Duodenal mucosa (tissue), 2 donors: ENCODE measurements at regions not wholly inside any gene's neighbourhood (a gene's known extent, or its start where the extent isn't known, plus 50 kb on each side); places are given as distances from the start of the nearest gene placed in this dataset.

Source experiments
- H3K27ac ChIP-seq: one replicate; pipeline ENCODE4 v1.7.0; 2013; ENCODE audit warnings: low read depth, low read length
- H3K27me3 ChIP-seq, 2 donors: one replicate each; pipeline ENCODE4 v1.7.0; 2013; ENCODE audit warnings: low read length in 2 of 2, control low read depth in 1 of 2; ENCODE audit not compliant: insufficient read depth in 2 of 2, control insufficient read depth in 1 of 2
- H3K36me3 ChIP-seq, 2 donors: one replicate each; pipeline ENCODE4 v1.7.0; 2013; ENCODE audit warnings: low read length in 2 of 2, control low read depth in 1 of 2; ENCODE audit not compliant: insufficient read depth in 2 of 2, control insufficient read depth in 1 of 2
- H3K4me1 ChIP-seq, 2 donors: one replicate each; pipeline ENCODE4 v1.7.0; 2013; ENCODE audit warnings: low read length in 2 of 2, control low read depth in 1 of 2; ENCODE audit not compliant: insufficient read depth in 2 of 2, control insufficient read depth in 1 of 2
- H3K4me3 ChIP-seq, 2 donors: one replicate each; pipeline ENCODE4 v1.7.0; 2013; ENCODE audit warnings: low read length in 2 of 2, low read depth in 1 of 2
- H3K9ac ChIP-seq, 2 donors: one replicate each; pipeline ENCODE4 v1.7.0; 2013; ENCODE audit warnings: low read length in 2 of 2, low read depth in 1 of 2
- H3K9me3 ChIP-seq, 2 donors: one replicate each; pipeline ENCODE4 v1.7.0; 2013; ENCODE audit warnings: low read length in 2 of 2, control low read depth in 1 of 2; ENCODE audit not compliant: control insufficient read depth in 1 of 2

- Histone ChIP-seq H3K36me3 (no peaks in the 10 kb centered on the region), H3K9me3 (no peaks in the 10 kb centered on the region), H3K27ac (no peak overlapping the region), H3K27me3 (no peaks in the 10 kb centered on the region), H3K9ac (peak overlapping the region in 1 of 2 donors; percentile 7), H3K4me3 (no peak overlapping the region), H3K4me1 (peaks cover 0 to 10% of the 10 kb centered on the region in 2 donors)
These were observed 121.2 kb upstream of the BTN3A2 start for GRCh38 chr6:26243752-26244151.

GRCh38 chr6:26246058-26246457 is 118.9 kb upstream of the BTN3A2 start:
- H3K9ac ChIP-seq = no peak overlapping the region
- H3K4me1 ChIP-seq = peaks cover 0 to 10% of the 10 kb centered on the region in 2 donors
- no peaks in the 10 kb centered on the region for H3K27me3 ChIP-seq
- no peak overlapping the region for H3K4me3 ChIP-seq
- no peak overlapping the region for H3K27ac ChIP-seq
- H3K9me3 ChIP-seq = no peaks in the 10 kb centered on the region
- H3K36me3 ChIP-seq = no peaks in the 10 kb centered on the region

- Histone ChIP-seq H3K4me1 (peaks cover 0 to 10% of the 10 kb centered on the region in 2 donors), H3K9ac (no peak overlapping the region), H3K27ac (no peak overlapping the region), H3K36me3 (no peaks in the 10 kb centered on the region), H3K4me3 (no peak overlapping the region), H3K27me3 (no peaks in the 10 kb centered on the region), H3K9me3 (no peaks in the 10 kb centered on the region)
These were observed 118.4 kb upstream of the BTN3A2 start for GRCh38 chr6:26246553-26246952.

- peak overlapping the region; percentile 94 for H3K27ac ChIP-seq
- H3K9me3 ChIP-seq = no peaks in the 10 kb centered on the region
- peak overlapping the region; percentile 69 to 94 for H3K9ac ChIP-seq
- H3K36me3 ChIP-seq = no peaks in the 10 kb centered on the region
- peak overlapping the region; percentile 85 to 88 for H3K4me3 ChIP-seq
- no peaks in the 10 kb centered on the region for H3K27me3 ChIP-seq
- H3K4me1 ChIP-seq = peaks cover 2 to 5% of the 10 kb centered on the region in 2 donors
These were observed 115.4 kb upstream of the BTN3A2 start for GRCh38 chr6:26249707-26249956.

- peak overlapping the region; percentile 94 for H3K27ac ChIP-seq
- H3K27me3 ChIP-seq = no peaks in the 10 kb centered on the region
- no peaks in the 10 kb centered on the region for H3K9me3 ChIP-seq
- peak overlapping the region; percentile 69 to 94 for H3K9ac ChIP-seq
- peaks cover 5 to 7% of the 10 kb centered on the region in 2 donors for H3K4me1 ChIP-seq
- H3K4me3 ChIP-seq = peak overlapping the region; percentile 85 to 88
- no peaks in the 10 kb centered on the region for H3K36me3 ChIP-seq
These were observed 114.9 kb upstream of the BTN3A2 start for GRCh38 chr6:26249957-26250697.

- H3K4me1 ChIP-seq = peaks cover 5 to 9% of the 10 kb centered on the region in 2 donors
- H3K27me3 ChIP-seq = no peaks in the 10 kb centered on the region
- no peaks in the 10 kb centered on the region for H3K9me3 ChIP-seq
- no peaks in the 10 kb centered on the region for H3K36me3 ChIP-seq
- H3K4me3 ChIP-seq = peak overlapping the region; percentile 85 to 88
- H3K27ac ChIP-seq = peak overlapping the region; percentile 94
- peak overlapping the region; percentile 69 to 94 for H3K9ac ChIP-seq
These were observed 114.3 kb upstream of the BTN3A2 start for GRCh38 chr6:26250698-26251044.

GRCh38 chr6:26251354-26252076 is 113.5 kb upstream of the BTN3A2 start:
- H3K27ac ChIP-seq = peak overlapping the region; percentile 82
- H3K4me3 ChIP-seq = peak overlapping the region; percentile 67 to 85
- peak overlapping the region; percentile 83 to 88 for H3K9ac ChIP-seq
- H3K27me3 ChIP-seq = no peaks in the 10 kb centered on the region
- no peaks in the 10 kb centered on the region for H3K9me3 ChIP-seq
- H3K36me3 ChIP-seq = no peaks in the 10 kb centered on the region
- peaks cover 5 to 9% of the 10 kb centered on the region in 2 donors for H3K4me1 ChIP-seq

- no peaks in the 10 kb centered on the region for H3K9me3 ChIP-seq
- H3K4me3 ChIP-seq = peak overlapping the region; percentile 67 to 85
- no peaks in the 10 kb centered on the region for H3K36me3 ChIP-seq
- H3K4me1 ChIP-seq = peaks cover 9% of the 10 kb centered on the region in 2 donors
- peak overlapping the region; percentile 82 for H3K27ac ChIP-seq
- peak overlapping the region; percentile 83 to 88 for H3K9ac ChIP-seq
- no peaks in the 10 kb centered on the region for H3K27me3 ChIP-seq
These were observed 112.9 kb upstream of the BTN3A2 start for GRCh38 chr6:26252077-26252472.

- peak overlapping the region in 1 of 2 donors; percentile 16 for H3K9ac ChIP-seq
- H3K4me3 ChIP-seq = peak overlapping the region; percentile 6
- peaks cover 9% of the 10 kb centered on the region in 2 donors for H3K4me1 ChIP-seq
- H3K36me3 ChIP-seq = no peaks in the 10 kb centered on the region
- no peaks in the 10 kb centered on the region for H3K9me3 ChIP-seq
- H3K27ac ChIP-seq = no peak overlapping the region
- H3K27me3 ChIP-seq = no peaks in the 10 kb centered on the region
These were observed 110.3 kb upstream of the BTN3A2 start for GRCh38 chr6:26254724-26255123.

- Histone ChIP-seq H3K9me3 (no peaks in the 10 kb centered on the region), H3K27me3 (no peaks in the 10 kb centered on the region), H3K4me3 (peak overlapping the region; percentile 64 to 72), H3K4me1 (peaks cover 13 to 22% of the 10 kb centered on the region in 2 donors), H3K27ac (no peak overlapping the region), H3K9ac (peak overlapping the region; percentile 43 to 62), H3K36me3 (no peaks in the 10 kb centered on the region)
These were observed 107.7 kb upstream of the BTN3A2 start for GRCh38 chr6:26257272-26257671.
